HEK293 (cell line): ENCODE measurements at regions not wholly inside any gene's neighbourhood (a gene's known extent, or its start where the extent isn't known, plus 50 kb on each side); places are given as distances from the start of the nearest gene placed in this dataset.

Source experiments
- CTCF ChIA-PET: fragments of 350-600 bp; formaldehyde crosslinking; extraction: SDS; loops from one replicate; lab custom pipeline; 2021; ENCODE audit warnings: antibody characterized with exemption; lab: Yijun Ruan, JAX
- POLR2A ChIA-PET: fragments of 300-600 bp; formaldehyde crosslinking; extraction: SDS; loops from one replicate; lab custom pipeline; 2020; ENCODE audit warnings: antibody characterized with exemption, inconsistent platforms; lab: Yijun Ruan, JAX
- H3K27ac ChIP-seq: fragments of 200-500 bp; sonication (Bioruptor generic); 2 replicates; pipeline ENCODE4 v1.5.1; 2014; ENCODE audit warnings: low read depth, low read length, control low read depth, inconsistent platforms; ENCODE audit errors: extremely low read depth
- H3K36me3 ChIP-seq, 2 experiments: fragments of 200-500 bp in 1 of 2; sonication (Bioruptor generic) in 1 of 2; 1 replicate in 1 of 2; 2 replicates in 1 of 2; pipeline ENCODE4 v1.5.1; 2014 to 2017; ENCODE audit warnings: inconsistent platforms in 2 of 2, low read length in 2 of 2; ENCODE audit not compliant: control insufficient read depth in 2 of 2, insufficient read depth in 1 of 2
- H3K4me1 ChIP-seq: fragments of 200-500 bp; sonication (Bioruptor generic); 2 replicates; pipeline ENCODE4 v1.5.1; 2014; ENCODE audit warnings: mild to moderate bottlenecking, low read length, inconsistent platforms; ENCODE audit not compliant: control insufficient read depth, insufficient read depth
- H3K4me3 ChIP-seq: 2 replicates; pipeline ENCODE4 v1.5.1; 2011; ENCODE audit warnings: low read depth, mild to moderate bottlenecking, control low read depth, low read length, moderate library complexity
- H3K9me3 ChIP-seq: fragments of 200-500 bp; sonication (Bioruptor generic); 2 replicates; pipeline ENCODE4 v1.5.1; 2014; ENCODE audit warnings: low read depth, low read length, inconsistent platforms; ENCODE audit not compliant: control insufficient read depth, insufficient read depth
- ATF2 ChIP-seq: fragments of 450-650 bp; formaldehyde crosslinking; IDR thresholded peaks from 2 replicates; pipeline ENCODE4 v1.5.1; 2016; ENCODE audit warnings: missing biosample characterization, missing genetic modification characterization, low read depth
- BCL6B ChIP-seq: fragments of 450-650 bp; formaldehyde crosslinking; IDR thresholded peaks from 2 replicates; pipeline ENCODE4 v1.5.1; 2017; ENCODE audit warnings: missing biosample characterization, missing genetic modification characterization
- HOXA7 ChIP-seq: sonication (generic); formaldehyde crosslinking; IDR thresholded peaks from 2 replicates; pipeline ENCODE4 v1.8.1; 2022; ENCODE audit warnings: missing genetic modification reagents, borderline replicate concordance
- INSM2 ChIP-seq: fragments of 450-650 bp; formaldehyde crosslinking; IDR thresholded peaks from 2 replicates; pipeline ENCODE4 v1.5.1; 2016; ENCODE audit warnings: missing biosample characterization, missing genetic modification characterization
- PRDM6 ChIP-seq: fragments of 450-650 bp; formaldehyde crosslinking; IDR thresholded peaks from 2 replicates; pipeline ENCODE4 v1.5.1; 2017; ENCODE audit warnings: missing biosample characterization, missing genetic modification characterization
- RBAK ChIP-seq: fragments of 450-650 bp; formaldehyde crosslinking; IDR thresholded peaks from 2 replicates; pipeline ENCODE4 v1.5.1; 2016; ENCODE audit warnings: missing biosample characterization, missing genetic modification characterization
- REST ChIP-seq: fragments of 450-650 bp; formaldehyde crosslinking; IDR thresholded peaks from 2 replicates; pipeline ENCODE4 v1.5.1; 2016; ENCODE audit warnings: missing biosample characterization, missing genetic modification characterization
- TSHZ1 ChIP-seq: fragments of 450-650 bp; formaldehyde crosslinking; IDR thresholded peaks from 2 replicates; pipeline ENCODE4 v1.5.1; 2016; ENCODE audit warnings: missing biosample characterization, missing genetic modification characterization, borderline replicate concordance
- ZNF121 ChIP-seq: fragments of 450-650 bp; formaldehyde crosslinking; IDR thresholded peaks from 2 replicates; pipeline ENCODE4 v1.5.1; 2016; ENCODE audit warnings: missing biosample characterization, missing genetic modification characterization
- ZNF324 ChIP-seq: fragments of 450-650 bp; formaldehyde crosslinking; IDR thresholded peaks from 2 replicates; pipeline ENCODE4 v1.5.1; 2016; ENCODE audit warnings: missing biosample characterization, missing genetic modification characterization
- ZNF335 ChIP-seq: fragments of 450-650 bp; formaldehyde crosslinking; conservative IDR thresholded peaks from 2 replicates; pipeline ENCODE4 v1.5.1; 2016; ENCODE audit warnings: missing biosample characterization, missing genetic modification characterization
- ZNF354C ChIP-seq: fragments of 450-650 bp; formaldehyde crosslinking; IDR thresholded peaks from 2 replicates; pipeline ENCODE4 v1.5.1; 2016; ENCODE audit warnings: missing biosample characterization, missing genetic modification characterization, low read depth, borderline replicate concordance
- ZNF521 ChIP-seq: fragments of 450-650 bp; formaldehyde crosslinking; IDR thresholded peaks from 2 replicates; pipeline ENCODE4 v1.5.1; 2017; ENCODE audit warnings: missing biosample characterization, mild to moderate bottlenecking, missing genetic modification characterization
- ZNF580 ChIP-seq: fragments of 450-650 bp; formaldehyde crosslinking; IDR thresholded peaks from 2 replicates; pipeline ENCODE4 v1.5.1; 2016; ENCODE audit warnings: missing biosample characterization, missing genetic modification characterization
- ZNF596 ChIP-seq: fragments of 450-650 bp; IDR thresholded peaks from 2 replicates; pipeline ENCODE4 v1.5.0; 2018; ENCODE audit warnings: missing biosample characterization, mild to moderate bottlenecking, missing genetic modification characterization, moderate library complexity
- ZNF670 ChIP-seq: fragments of 450-650 bp; formaldehyde crosslinking; IDR thresholded peaks from 2 replicates; pipeline ENCODE4 v1.5.1; 2016; ENCODE audit warnings: missing biosample characterization, missing genetic modification characterization, low read depth
- ZNF785 ChIP-seq: fragments of 450-650 bp; formaldehyde crosslinking; IDR thresholded peaks from 2 replicates; pipeline ENCODE4 v1.5.1; 2016; ENCODE audit warnings: missing biosample characterization, missing genetic modification characterization

GRCh38 chr11:109298865-109299264 is 123.1 kb upstream of the C11orf87 start:
- CTCF ChIA-PET = no interaction called here
- TF ChIP-seq BCL6B (tag by site-specific recombination) = no peak
- no peak for TF ChIP-seq RBAK (tag by site-specific recombination)
- no peak for TF ChIP-seq ZNF785 (tag by site-specific recombination)
- no peak for TF ChIP-seq ZNF596
- no peak for TF ChIP-seq ZNF121 (tag by site-specific recombination)
- TF ChIP-seq ZNF335 = no peak
- no peak for TF ChIP-seq TSHZ1 (tag by site-specific recombination)
- TF ChIP-seq ZNF521 (tag by site-specific recombination) = no peak
- no peak for TF ChIP-seq REST (tag by site-specific recombination)
- no peak for TF ChIP-seq ATF2 (tag by site-specific recombination)
- TF ChIP-seq ZNF324 (tag by site-specific recombination) = no peak
- no peak for TF ChIP-seq PRDM6 (tag by site-specific recombination)
- TF ChIP-seq ZNF580 (tag by site-specific recombination) = no peak
- TF ChIP-seq ZNF354C (tag by site-specific recombination) = no peak
- TF ChIP-seq ZNF670 (tag by site-specific recombination) = no peak
- TF ChIP-seq INSM2 = no peak
- no peak for TF ChIP-seq HOXA7
- Histone ChIP-seq H3K27ac (no peak overlapping the region), H3K4me3 (no peak overlapping the region), H3K9me3 (no peaks in the 10 kb centered on the region), H3K4me1 (no peaks in the 10 kb centered on the region), H3K36me3 (no peaks in the 10 kb centered on the region)
- POLR2A ChIA-PET = no interaction called here
